Epithelial cell of esophagus (primary cell): ENCODE measurements at regions not wholly inside any gene's neighbourhood (a gene's known extent, or its start where the extent isn't known, plus 50 kb on each side); places are given as distances from the start of the nearest gene placed in this dataset.

Experiments used
- DNase-seq: peaks from one replicate; pipeline ENCODE4 v3.0.0; 2010; ENCODE audit warnings: low read depth
- H3K4me3 ChIP-seq: 2 replicates; pipeline ENCODE4 v1.5.1; 2011; ENCODE audit warnings: mild to moderate bottlenecking, low read length, control low read depth
- TF ChIP-seq, protein P1 (sequence below): IDR thresholded peaks from 2 replicates; pipeline ENCODE4 v1.5.1; 2011; ENCODE audit warnings: low read depth, mild to moderate bottlenecking, low read length, control low read depth, inconsistent platforms; ENCODE audit not compliant: insufficient read depth; ENCODE audit errors: missing control alignments

DNA sequence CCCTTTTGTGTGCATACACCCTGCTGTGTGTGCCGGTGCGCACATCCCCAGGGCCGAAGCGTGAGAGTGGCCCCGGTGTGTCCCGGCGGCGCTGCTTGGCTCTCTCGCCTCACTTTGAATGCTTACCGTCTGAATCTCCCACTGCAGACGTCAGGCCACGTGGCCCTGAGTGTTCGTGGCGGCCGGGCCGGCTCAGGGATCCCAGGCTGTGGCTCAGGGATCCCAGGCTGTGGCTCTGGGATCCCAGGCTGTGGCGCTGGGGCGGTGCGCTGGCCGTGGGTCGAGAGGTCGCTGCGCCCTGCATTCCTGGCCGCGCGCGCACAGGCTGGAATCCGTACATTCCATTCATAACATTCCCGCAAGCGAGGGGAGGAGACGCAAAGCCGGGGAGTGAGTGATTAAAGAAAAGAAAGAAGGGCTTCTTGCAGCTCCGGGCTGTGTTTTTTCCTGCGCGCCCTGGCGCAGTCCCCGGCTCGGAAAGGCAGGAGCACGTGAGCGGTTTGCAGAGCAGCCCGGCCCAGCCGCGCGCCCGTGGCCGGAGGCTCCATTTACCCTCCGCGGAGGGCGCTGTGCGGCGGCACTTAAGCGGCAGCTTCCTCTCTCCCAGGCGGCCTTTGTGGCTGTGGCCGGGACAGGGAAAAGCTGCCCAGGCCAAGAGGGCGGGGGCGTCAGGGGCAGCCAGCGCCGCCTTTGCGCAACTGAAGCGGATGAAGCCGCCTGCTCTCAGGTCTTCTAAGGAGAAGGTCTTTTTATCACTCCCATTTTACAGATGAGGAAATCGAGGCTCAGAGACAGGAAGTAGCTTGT, 87.0 kb upstream of the ALDH1L1 start:
- H3K4me3 ChIP-seq: peak overlapping the region; percentile 19
- DNase-seq: peak; percentile 78
- TF ChIP-seq, protein P1, sequence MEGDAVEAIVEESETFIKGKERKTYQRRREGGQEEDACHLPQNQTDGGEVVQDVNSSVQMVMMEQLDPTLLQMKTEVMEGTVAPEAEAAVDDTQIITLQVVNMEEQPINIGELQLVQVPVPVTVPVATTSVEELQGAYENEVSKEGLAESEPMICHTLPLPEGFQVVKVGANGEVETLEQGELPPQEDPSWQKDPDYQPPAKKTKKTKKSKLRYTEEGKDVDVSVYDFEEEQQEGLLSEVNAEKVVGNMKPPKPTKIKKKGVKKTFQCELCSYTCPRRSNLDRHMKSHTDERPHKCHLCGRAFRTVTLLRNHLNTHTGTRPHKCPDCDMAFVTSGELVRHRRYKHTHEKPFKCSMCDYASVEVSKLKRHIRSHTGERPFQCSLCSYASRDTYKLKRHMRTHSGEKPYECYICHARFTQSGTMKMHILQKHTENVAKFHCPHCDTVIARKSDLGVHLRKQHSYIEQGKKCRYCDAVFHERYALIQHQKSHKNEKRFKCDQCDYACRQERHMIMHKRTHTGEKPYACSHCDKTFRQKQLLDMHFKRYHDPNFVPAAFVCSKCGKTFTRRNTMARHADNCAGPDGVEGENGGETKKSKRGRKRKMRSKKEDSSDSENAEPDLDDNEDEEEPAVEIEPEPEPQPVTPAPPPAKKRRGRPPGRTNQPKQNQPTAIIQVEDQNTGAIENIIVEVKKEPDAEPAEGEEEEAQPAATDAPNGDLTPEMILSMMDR: no peak

DNA sequence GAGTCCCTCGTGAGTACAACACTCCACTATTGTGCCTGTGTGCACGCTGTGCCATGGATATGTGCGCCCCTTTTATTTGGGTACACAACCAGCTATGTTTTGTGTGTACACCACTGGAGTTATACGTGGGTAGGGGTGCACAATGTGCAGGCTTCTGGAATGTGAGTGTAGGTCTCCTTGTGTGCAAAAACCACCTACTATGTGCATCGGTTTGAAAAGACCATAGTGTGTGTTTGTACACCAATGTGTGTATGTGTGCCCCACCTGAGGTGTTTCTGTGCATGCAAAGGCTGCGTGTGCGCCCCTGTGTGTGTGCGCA, 86.4 kb upstream of the ALDH1L1 start:
- H3K4me3 ChIP-seq: no peak overlapping the region
- DNase-seq: no peak
- TF ChIP-seq, protein P1: no peak

DNA sequence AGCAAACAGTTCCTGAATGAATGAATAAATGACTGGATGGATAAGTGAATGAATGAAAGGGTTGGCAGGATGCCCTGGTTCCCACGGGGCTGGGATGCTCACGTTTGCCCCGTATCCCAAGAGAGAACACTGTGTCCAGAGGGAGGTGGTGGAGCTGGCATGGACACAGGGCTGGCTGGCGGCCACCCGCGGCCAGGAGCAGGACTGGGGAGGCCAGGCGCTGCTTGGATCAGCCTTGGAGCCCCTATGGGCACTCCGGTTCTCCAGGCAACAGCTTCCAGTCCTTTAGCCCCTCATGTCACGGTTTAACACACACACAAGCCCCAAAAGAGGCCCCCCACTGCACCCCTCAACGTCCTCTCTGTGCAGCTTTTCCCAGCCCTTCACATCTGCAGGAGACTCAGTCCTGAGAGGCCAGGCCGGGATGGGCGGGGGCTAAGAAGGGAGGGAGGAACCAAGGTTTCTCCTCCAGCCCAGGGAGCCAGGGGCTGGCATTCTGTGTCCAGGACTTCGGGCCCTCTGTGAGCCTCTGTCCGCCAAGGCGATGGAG, 86.0 kb upstream of the ALDH1L1 start:
- no peak for DNase-seq
- no peak overlapping the region for H3K4me3 ChIP-seq
- TF ChIP-seq, protein P1: no peak

DNA sequence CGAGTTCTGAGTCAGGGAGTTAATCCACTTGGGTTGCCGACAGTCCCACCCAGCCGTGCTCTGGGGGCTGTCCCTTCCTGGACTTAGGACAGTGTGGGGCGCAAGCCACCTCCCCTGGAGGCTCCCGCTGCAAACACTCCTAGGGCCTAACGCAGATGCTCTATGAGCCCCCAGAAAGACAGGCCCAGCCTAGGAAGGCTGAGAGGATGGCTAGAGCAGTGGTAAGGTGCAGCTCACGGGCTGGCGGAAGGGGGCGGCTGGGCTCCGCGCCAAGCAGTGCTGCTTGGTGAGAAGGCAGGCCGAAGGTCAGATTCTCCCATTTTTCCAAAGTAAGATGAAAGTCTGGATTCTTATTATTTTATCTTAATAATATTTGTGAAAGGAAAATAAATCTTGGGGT, 84.6 kb upstream of the ALDH1L1 start:
- TF ChIP-seq, protein P1: no peak
- DNase-seq: no peak
- no peak overlapping the region for H3K4me3 ChIP-seq

DNA sequence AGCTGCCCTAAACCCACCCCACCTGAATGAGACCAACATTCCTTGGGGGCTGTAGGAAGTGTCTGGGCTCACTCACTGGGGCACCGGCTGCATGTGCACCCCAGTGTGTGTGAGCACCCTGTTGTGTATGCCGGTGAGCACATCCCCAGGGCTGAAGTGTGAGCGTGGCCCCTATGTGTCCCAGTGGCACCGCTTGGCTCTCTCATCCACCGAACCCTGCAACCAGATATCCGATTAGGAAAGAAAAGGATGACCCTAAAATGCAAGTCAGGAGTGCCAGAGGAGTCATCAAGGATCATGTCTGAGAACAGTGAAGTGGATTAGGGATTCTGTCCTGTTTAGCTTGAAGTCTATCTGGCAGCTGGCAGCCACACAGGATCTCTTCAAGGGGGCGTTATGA, 84.0 kb upstream of the ALDH1L1 start:
- no peak for DNase-seq
- TF ChIP-seq, protein P1: no peak
- no peak overlapping the region for H3K4me3 ChIP-seq

DNA sequence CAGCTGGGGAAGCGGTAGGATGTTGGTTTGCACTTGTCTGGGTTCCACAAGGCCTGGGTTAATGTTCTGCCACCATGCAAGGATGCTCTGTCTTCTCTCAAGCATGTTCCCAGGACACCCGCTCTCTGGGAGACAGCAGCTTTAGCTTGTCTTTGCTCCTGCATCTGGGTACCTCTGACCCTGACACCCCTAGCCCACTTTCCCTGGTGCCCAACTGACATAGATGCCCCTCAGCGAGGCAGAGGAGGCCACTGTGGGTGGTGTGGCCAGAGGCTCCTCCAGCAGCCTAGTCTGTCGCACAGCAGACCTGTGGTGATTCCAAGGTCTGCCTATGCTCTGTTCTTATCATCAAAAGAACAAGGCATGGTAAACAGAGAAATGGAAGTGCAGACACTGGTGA, 83.6 kb upstream of the ALDH1L1 start:
- H3K4me3 ChIP-seq: no peak overlapping the region
- DNase-seq: no peak
- TF ChIP-seq, protein P1: no peak

DNA sequence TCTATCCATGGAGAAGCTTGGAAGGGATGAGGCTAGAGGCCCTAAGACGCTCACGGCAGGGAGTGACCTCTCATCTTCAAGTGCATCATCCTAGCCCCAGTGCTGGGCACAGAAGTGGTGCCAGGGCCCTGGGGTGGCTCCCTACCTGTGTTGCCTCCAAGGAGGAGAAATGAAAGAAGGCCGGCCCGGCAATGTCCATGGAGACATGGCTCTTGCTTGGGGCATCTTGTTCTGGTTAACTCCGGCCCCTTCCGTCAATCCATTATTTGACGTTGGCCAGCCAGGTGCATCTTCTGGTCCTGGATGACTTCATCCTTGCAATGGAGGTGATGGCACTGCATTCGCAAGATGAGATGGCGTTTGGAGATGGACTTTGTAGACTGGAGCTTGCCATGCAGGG, 83.2 kb upstream of the ALDH1L1 start:
- TF ChIP-seq, protein P1: no peak
- DNase-seq: no peak

More for the DNA sequence above, 83.2 kb upstream of the ALDH1L1 start:
- H3K4me3 ChIP-seq: no peak overlapping the region
